HL-60 (cell line): ENCODE measurements at regions not wholly inside any gene's neighbourhood (a gene's known extent, or its start where the extent isn't known, plus 50 kb on each side); places are given as distances from the start of the nearest gene placed in this dataset.

Experiments used
- DNase-seq, 2 experiments: peaks; one replicate each; pipeline ENCODE4 v3.0.0-alpha.2; 2010 to 2020; ENCODE audit warnings: low read depth in 1 of 2, low spot score in 1 of 2
- H3K27ac ChIP-seq: fragments of 250-450 bp; sonication (Bioruptor Pico); replicated peaks from 2 replicates; pipeline ENCODE4 v1.5.1; 2020; ENCODE audit warnings: mild to moderate bottlenecking, moderate library complexity
- H3K27me3 ChIP-seq: fragments of 250-450 bp; sonication (Bioruptor Pico); 2 replicates; pipeline ENCODE4 v1.5.1; 2021; ENCODE audit warnings: mild to moderate bottlenecking, moderate library complexity; ENCODE audit not compliant: insufficient read depth, poor library complexity, severe bottlenecking
- H3K4me3 ChIP-seq: replicated peaks from 2 replicates; pipeline ENCODE4 v1.5.1; 2011; ENCODE audit warnings: mild to moderate bottlenecking, control low read depth, low read length; ENCODE audit not compliant: insufficient read depth
- GABPA ChIP-seq: IDR thresholded peaks from 2 replicates; pipeline ENCODE4 v1.6.1; 2012; ENCODE audit warnings: low read depth
- POLR2AphosphoS5 ChIP-seq: IDR thresholded peaks from 2 replicates; pipeline ENCODE4 v1.6.1; 2012; ENCODE audit warnings: low read depth
- SPI1 ChIP-seq: IDR thresholded peaks from 2 replicates; pipeline ENCODE4 v1.6.1; 2012; ENCODE audit warnings: low read depth, mild to moderate bottlenecking, borderline replicate concordance
- TF ChIP-seq, protein P1 (sequence below): IDR thresholded peaks from one replicate; pipeline ENCODE4 v1.5.1; 2011; ENCODE audit warnings: low read length, control low read depth, inconsistent platforms; ENCODE audit not compliant: insufficient read depth
- TF ChIP-seq, protein P2 (sequence below): IDR thresholded peaks from 2 replicates; pipeline ENCODE4 v1.6.1; 2012; ENCODE audit warnings: low read depth; ENCODE audit not compliant: insufficient replicate concordance

DNA sequence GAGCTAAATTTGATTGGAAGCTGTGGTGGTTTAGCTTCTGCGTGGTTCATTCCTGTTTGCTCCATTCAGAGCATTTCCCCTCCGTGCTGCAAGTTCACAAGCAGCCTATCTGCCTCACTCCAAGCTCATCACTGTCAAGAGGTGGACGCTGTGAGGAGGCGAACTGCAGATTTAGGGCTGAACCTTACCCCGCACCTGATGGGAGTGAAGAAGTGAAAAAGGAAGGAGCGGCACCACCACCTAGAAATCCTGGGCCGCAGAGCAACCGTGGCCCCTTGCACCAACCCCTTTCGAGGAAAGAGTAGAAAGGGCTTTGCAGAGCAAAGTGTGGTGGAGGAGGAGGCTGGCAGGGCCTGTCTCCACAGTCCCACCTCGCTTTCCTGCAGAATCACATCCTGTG lies 117.4 kb downstream of the IER5 start:
- H3K27ac ChIP-seq: no peak overlapping the region
- DNase-seq: no peak
- TF ChIP-seq, protein P1, sequence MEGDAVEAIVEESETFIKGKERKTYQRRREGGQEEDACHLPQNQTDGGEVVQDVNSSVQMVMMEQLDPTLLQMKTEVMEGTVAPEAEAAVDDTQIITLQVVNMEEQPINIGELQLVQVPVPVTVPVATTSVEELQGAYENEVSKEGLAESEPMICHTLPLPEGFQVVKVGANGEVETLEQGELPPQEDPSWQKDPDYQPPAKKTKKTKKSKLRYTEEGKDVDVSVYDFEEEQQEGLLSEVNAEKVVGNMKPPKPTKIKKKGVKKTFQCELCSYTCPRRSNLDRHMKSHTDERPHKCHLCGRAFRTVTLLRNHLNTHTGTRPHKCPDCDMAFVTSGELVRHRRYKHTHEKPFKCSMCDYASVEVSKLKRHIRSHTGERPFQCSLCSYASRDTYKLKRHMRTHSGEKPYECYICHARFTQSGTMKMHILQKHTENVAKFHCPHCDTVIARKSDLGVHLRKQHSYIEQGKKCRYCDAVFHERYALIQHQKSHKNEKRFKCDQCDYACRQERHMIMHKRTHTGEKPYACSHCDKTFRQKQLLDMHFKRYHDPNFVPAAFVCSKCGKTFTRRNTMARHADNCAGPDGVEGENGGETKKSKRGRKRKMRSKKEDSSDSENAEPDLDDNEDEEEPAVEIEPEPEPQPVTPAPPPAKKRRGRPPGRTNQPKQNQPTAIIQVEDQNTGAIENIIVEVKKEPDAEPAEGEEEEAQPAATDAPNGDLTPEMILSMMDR: no peak
- TF ChIP-seq, protein P2, sequence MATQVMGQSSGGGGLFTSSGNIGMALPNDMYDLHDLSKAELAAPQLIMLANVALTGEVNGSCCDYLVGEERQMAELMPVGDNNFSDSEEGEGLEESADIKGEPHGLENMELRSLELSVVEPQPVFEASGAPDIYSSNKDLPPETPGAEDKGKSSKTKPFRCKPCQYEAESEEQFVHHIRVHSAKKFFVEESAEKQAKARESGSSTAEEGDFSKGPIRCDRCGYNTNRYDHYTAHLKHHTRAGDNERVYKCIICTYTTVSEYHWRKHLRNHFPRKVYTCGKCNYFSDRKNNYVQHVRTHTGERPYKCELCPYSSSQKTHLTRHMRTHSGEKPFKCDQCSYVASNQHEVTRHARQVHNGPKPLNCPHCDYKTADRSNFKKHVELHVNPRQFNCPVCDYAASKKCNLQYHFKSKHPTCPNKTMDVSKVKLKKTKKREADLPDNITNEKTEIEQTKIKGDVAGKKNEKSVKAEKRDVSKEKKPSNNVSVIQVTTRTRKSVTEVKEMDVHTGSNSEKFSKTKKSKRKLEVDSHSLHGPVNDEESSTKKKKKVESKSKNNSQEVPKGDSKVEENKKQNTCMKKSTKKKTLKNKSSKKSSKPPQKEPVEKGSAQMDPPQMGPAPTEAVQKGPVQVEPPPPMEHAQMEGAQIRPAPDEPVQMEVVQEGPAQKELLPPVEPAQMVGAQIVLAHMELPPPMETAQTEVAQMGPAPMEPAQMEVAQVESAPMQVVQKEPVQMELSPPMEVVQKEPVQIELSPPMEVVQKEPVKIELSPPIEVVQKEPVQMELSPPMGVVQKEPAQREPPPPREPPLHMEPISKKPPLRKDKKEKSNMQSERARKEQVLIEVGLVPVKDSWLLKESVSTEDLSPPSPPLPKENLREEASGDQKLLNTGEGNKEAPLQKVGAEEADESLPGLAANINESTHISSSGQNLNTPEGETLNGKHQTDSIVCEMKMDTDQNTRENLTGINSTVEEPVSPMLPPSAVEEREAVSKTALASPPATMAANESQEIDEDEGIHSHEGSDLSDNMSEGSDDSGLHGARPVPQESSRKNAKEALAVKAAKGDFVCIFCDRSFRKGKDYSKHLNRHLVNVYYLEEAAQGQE: no peak
- TF ChIP-seq GABPA (no peak), POLR2AphosphoS5 (no peak), SPI1 (no peak)
- H3K4me3 ChIP-seq: no peak overlapping the region
- H3K27me3 ChIP-seq: peaks cover 2% of the 10 kb centered on the region

DNA sequence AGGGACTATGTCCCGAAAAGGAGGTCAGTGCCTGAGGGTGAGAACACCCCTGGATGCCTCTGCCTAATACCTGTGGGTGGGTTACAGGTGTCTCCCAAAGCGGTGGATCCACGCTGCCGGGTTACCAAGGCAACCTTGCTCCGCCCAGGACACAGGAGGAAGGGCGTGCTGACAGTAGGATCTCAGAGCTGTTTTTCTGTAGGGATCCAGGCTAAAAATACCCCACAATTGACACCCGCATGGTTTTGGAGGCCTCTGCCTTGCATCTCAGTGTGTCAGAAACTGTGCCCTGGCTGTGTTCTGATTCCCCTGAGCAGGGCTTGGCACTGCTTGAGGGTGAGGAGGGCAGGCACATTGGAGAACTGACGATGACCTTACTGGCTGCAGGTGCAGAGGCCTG lies 118.0 kb downstream of the IER5 start:
- H3K4me3 ChIP-seq: no peak overlapping the region
- peaks cover 2% of the 10 kb centered on the region for H3K27me3 ChIP-seq
- H3K27ac ChIP-seq: no peak overlapping the region
- no peak for DNase-seq
- TF ChIP-seq, protein P1: no peak
- TF ChIP-seq, protein P2: no peak
- TF ChIP-seq GABPA (no peak), SPI1 (no peak), POLR2AphosphoS5 (no peak)

- DNase-seq: no peak
- peaks cover 2% of the 10 kb centered on the region for H3K27me3 ChIP-seq
- TF ChIP-seq GABPA (no peak), SPI1 (no peak), POLR2AphosphoS5 (no peak)
- TF ChIP-seq, protein P1: no peak
- TF ChIP-seq, protein P2: no peak
Measured at GRCh38 chr1:181206979-181207790, 118.7 kb downstream of the IER5 start.

More at GRCh38 chr1:181206979-181207790, 118.7 kb downstream of the IER5 start:
- H3K27ac ChIP-seq: no peak overlapping the region
- no peak overlapping the region for H3K4me3 ChIP-seq
